Body of pancreas (tissue), 4 donors: ENCODE measurements at regions not wholly inside any gene's neighbourhood (a gene's known extent, or its start where the extent isn't known, plus 50 kb on each side); places are given as distances from the start of the nearest gene placed in this dataset.

ENCODE experiments used
- CTCF ChIP-seq, 7 experiments: fragments of 450-650 bp in 4 of 7; fragments of 200-600 bp in 3 of 7; sonication (generic) in 3 of 7; IDR thresholded peaks; one replicate each; pipeline ENCODE4 v1.5.1; 2016 to 2019; ENCODE audit warnings: antibody characterized with exemption in 7 of 7
- POLR2A ChIP-seq, 3 donors: fragments of 450-650 bp; IDR thresholded peaks; one replicate each; pipeline ENCODE4 v1.6.1; 2016; ENCODE audit warnings: antibody characterized with exemption in 3 of 3, mild to moderate bottlenecking in 2 of 3

GRCh38 chr2:198715302-198715835 is 742.4 kb downstream of the SATB2 start:
- no peak for TF ChIP-seq CTCF (IDR thresholded peaks at IDR 0.05)
- no peak for TF ChIP-seq POLR2A (IDR thresholded peaks at IDR 0.05)
